Panc1 (cell line): ENCODE measurements at regions not wholly inside any gene's neighbourhood (a gene's known extent, or its start where the extent isn't known, plus 50 kb on each side); places are given as distances from the start of the nearest gene placed in this dataset.

Experiments
- ATAC-seq: fragments of 200-7000 bp; cut with Tn5 transposase; 2 replicates; pipeline ENCODE4 v1.9.1; 2020; ENCODE audit warnings: mild to moderate bottlenecking, moderate library complexity
- BruUV-seq: library from RNA; stranded (reverse); fragments of 400-500 nt; replicated peaks from 2 replicates; lab custom pipeline; 2021; lab: Mats Ljungman, UMichigan
- CTCF ChIA-PET: fragments of 300-600 bp; sonication (Branson Sonifier 250); formaldehyde crosslinking; loops from one replicate; lab custom pipeline; 2022; ENCODE audit warnings: antibody characterized with exemption; lab: Charles Lee
- POLR2A ChIA-PET: fragments of 300-600 bp; sonication (Branson Sonifier 250); formaldehyde crosslinking; loops from one replicate; lab custom pipeline; 2022; ENCODE audit warnings: antibody characterized with exemption; lab: Charles Lee
- DNase-seq: peaks from one replicate; pipeline ENCODE4 v3.0.0-alpha.2; 2010; ENCODE audit warnings: low read depth, low spot score
- H3K27ac ChIP-seq: 2 replicates; pipeline ENCODE4 v1.5.1; 2011; ENCODE audit warnings: mild to moderate bottlenecking, low read length, inconsistent platforms
- H3K27me3 ChIP-seq: fragments of 200-500 bp; sonication (Bioruptor generic); 2 replicates; pipeline ENCODE4 v1.6.0; 2014; ENCODE audit warnings: low read length, inconsistent platforms; ENCODE audit not compliant: control insufficient read depth, insufficient read depth
- H3K36me3 ChIP-seq: fragments of 200-500 bp; sonication (Bioruptor generic); 2 replicates; pipeline ENCODE4 v1.5.1; 2014; ENCODE audit warnings: inconsistent platforms, mild to moderate bottlenecking, low read length, moderate library complexity; ENCODE audit not compliant: control insufficient read depth, insufficient read depth
- H3K4me1 ChIP-seq: 2 replicates; pipeline ENCODE4 v1.5.1; 2011; ENCODE audit warnings: inconsistent platforms, mild to moderate bottlenecking, low read length, moderate library complexity; ENCODE audit not compliant: control insufficient read depth, insufficient read depth
- H3K4me3 ChIP-seq, 2 experiments: 2 replicates each; pipeline ENCODE4 v1.5.1; 2011 to 2012; ENCODE audit warnings: low read depth in 2 of 2, low read length in 2 of 2, mild to moderate bottlenecking in 2 of 2, inconsistent platforms in 1 of 2, moderate library complexity in 1 of 2
- H3K9me3 ChIP-seq: fragments of 200-500 bp; sonication (Bioruptor generic); 2 replicates; pipeline ENCODE4 v1.5.1; 2014; ENCODE audit warnings: low read depth, mild to moderate bottlenecking, inconsistent platforms, low read length, moderate library complexity; ENCODE audit not compliant: control insufficient read depth, insufficient read depth
- CTCF ChIP-seq: fragments of 450-650 bp; IDR thresholded peaks from 2 replicates; pipeline ENCODE4 v1.5.1; 2017; ENCODE audit warnings: mild to moderate bottlenecking
- POLR2AphosphoS5 ChIP-seq: IDR thresholded peaks from 2 replicates; pipeline ENCODE4 v1.6.1; 2012; ENCODE audit warnings: mild to moderate bottlenecking, low read depth, low read length, moderate library complexity
- REST ChIP-seq, 2 experiments: IDR thresholded peaks; 2 replicates each; pipeline ENCODE4 v1.6.1; 2011 to 2012; ENCODE audit warnings: low read depth in 2 of 2, control low read depth in 1 of 2, low read length in 1 of 2, mild to moderate bottlenecking in 1 of 2, moderate library complexity in 1 of 2; ENCODE audit not compliant: insufficient read depth in 1 of 2
- SIN3A ChIP-seq: IDR thresholded peaks from 2 replicates; pipeline ENCODE4 v1.6.1; 2012; ENCODE audit warnings: low read depth, mild to moderate bottlenecking, low read length, moderate library complexity, borderline replicate concordance; ENCODE audit not compliant: insufficient read depth
- TCF7L2 ChIP-seq: IDR thresholded peaks from 2 replicates; pipeline ENCODE4 v1.6.1; 2011; ENCODE audit warnings: mild to moderate bottlenecking, low read depth, low read length, inconsistent platforms
- in situ Hi-C: cut with HindIII; loops from 2 replicates; pipeline ENCODE4 v1.10.0; 2016; ENCODE audit warnings: low sequenced_read_pairs, low pct_unique_long_range_greater_than_20kb
- intact Hi-C: fragments of 100-400 bp; cut with micrococcal nuclease; formaldehyde crosslinking; loops from one replicate; pipeline ENCODE4 v1.10.0; 2022; ENCODE audit not compliant: unreplicated experiment

GRCh38 chr3:31294430-31295149, 238.1 kb upstream of the STT3B start:
- Histone ChIP-seq H3K36me3 (no peaks in the 10 kb centered on the region), H3K4me3 (no peak overlapping the region), H3K9me3 (no peaks in the 10 kb centered on the region), H3K4me1 (no peaks in the 10 kb centered on the region), H3K27me3 (no peaks in the 10 kb centered on the region), H3K27ac (no peak overlapping the region)
- TF ChIP-seq SIN3A, result no peak
- TF ChIP-seq POLR2AphosphoS5, result no peak
- TF ChIP-seq TCF7L2, result no peak
- no peak for TF ChIP-seq CTCF
- no peak for TF ChIP-seq REST (IDR thresholded peaks at IDR 0.05; ENCODE audit: insufficient read depth in 1 of 2, low read depth in 2 of 2, low read length in 1 of 2)
- CTCF ChIA-PET, result no interaction called here
- in situ Hi-C loops (no loop called here), intact Hi-C loops (no loop called here)
- ATAC-seq (no peak), DNase-seq (no peak)
- POLR2A ChIA-PET, result no interaction called here
- BruUV-seq, result no TSS peak

- ChIA-PET CTCF (no interaction called here), POLR2A (no interaction called here)
- H3K4me3 ChIP-seq, result no peak overlapping the region
- BruUV-seq, result no TSS peak
- H3K9me3 ChIP-seq, result no peaks in the 10 kb centered on the region
- no peak overlapping the region for H3K27ac ChIP-seq
- intact Hi-C loops, result no loop called here
- H3K36me3 ChIP-seq, result no peaks in the 10 kb centered on the region
- TF ChIP-seq SIN3A (no peak), POLR2AphosphoS5 (no peak), REST (IDR thresholded peaks at IDR 0.05; ENCODE audit: insufficient read depth in 1 of 2, low read depth in 2 of 2, low read length in 1 of 2) (no peak), TCF7L2 (no peak), CTCF (no peak)
- in situ Hi-C loops, result no loop called here
- H3K27me3 ChIP-seq, result no peaks in the 10 kb centered on the region
- no peak for ATAC-seq
- H3K4me1 ChIP-seq, result no peaks in the 10 kb centered on the region
- no peak for DNase-seq
Observed at GRCh38 chr3:31295150-31295765, 237.5 kb upstream of the STT3B start.
